GM21825 (cell line): ENCODE measurements at regions not wholly inside any gene's neighbourhood (a gene's known extent, or its start where the extent isn't known, plus 50 kb on each side); places are given as distances from the start of the nearest gene placed in this dataset.
A peak's percentile ranks its signal among the peaks of the same experiment; 100 is the strongest.

Experiments used
- ATAC-seq: cut with Tn5 transposase; IDR thresholded peaks from one replicate; pipeline ENCODE4 v1.9.1; 2021; ENCODE audit warnings: mild to moderate bottlenecking, moderate library complexity; ENCODE audit not compliant: unreplicated experiment

GRCh38 chr7:121575194-121575765, 179.2 kb upstream of the FAM3C start:
- ATAC-seq = no peak

GRCh38 chr7:121574109-121574508, 178.0 kb upstream of the FAM3C start:
- ATAC-seq = no peak

- no peak for ATAC-seq
Observed at GRCh38 chr7:121572615-121573014, 176.5 kb upstream of the FAM3C start.

GRCh38 chr7:121570365-121570764, 174.3 kb upstream of the FAM3C start:
- no peak for ATAC-seq

GRCh38 chr7:121563177-121563576, 167.1 kb upstream of the FAM3C start:
- no peak for ATAC-seq

- no peak for ATAC-seq
Observed at GRCh38 chr7:121562259-121562658, 166.2 kb upstream of the FAM3C start.

- no peak for ATAC-seq
Observed at GRCh38 chr7:121561717-121562116, 165.6 kb upstream of the FAM3C start.

- ATAC-seq = no peak
Observed at GRCh38 chr7:121560267-121560990, 164.3 kb upstream of the FAM3C start.

GRCh38 chr7:121558288-121558687, 162.2 kb upstream of the FAM3C start:
- ATAC-seq = no peak

GRCh38 chr7:121557034-121557892, 161.2 kb upstream of the FAM3C start:
- no peak for ATAC-seq

GRCh38 chr7:121555558-121555957, 159.4 kb upstream of the FAM3C start:
- no peak for ATAC-seq

GRCh38 chr7:121547544-121548092, 151.5 kb upstream of the FAM3C start:
- ATAC-seq = peak; percentile 73

- no peak for ATAC-seq
Observed at GRCh38 chr7:121546632-121547543, 150.8 kb upstream of the FAM3C start.

- ATAC-seq = no peak
Observed at GRCh38 chr7:121545418-121545817, 149.3 kb upstream of the FAM3C start.

GRCh38 chr7:121544726-121545125, 148.6 kb upstream of the FAM3C start:
- ATAC-seq = peak; percentile 78

- no peak for ATAC-seq
Observed at GRCh38 chr7:121544238-121544637, 148.1 kb upstream of the FAM3C start.

- no peak for ATAC-seq
Observed at GRCh38 chr7:121541457-121541856, 145.3 kb upstream of the FAM3C start.

- ATAC-seq = no peak
Observed at GRCh38 chr7:121540138-121540537, 144.0 kb upstream of the FAM3C start.

- no peak for ATAC-seq
Observed at GRCh38 chr7:121537031-121537430, 140.9 kb upstream of the FAM3C start.
